ENCODE measurements at regions not wholly inside any gene's neighbourhood (a gene's known extent, or its start where the extent isn't known, plus 50 kb on each side); places are given as distances from the start of the nearest gene placed in this dataset.

- H3K9me3 Mint-ChIP-seq: peaks cover 2% of the 10 kb centered on the region
- POLR2A ChIA-PET: interaction anchor here (0.6 kb wide), 1 partner anchor 1400 kb away, joined by 3 read pairs; no protein-coding TSS in a partner anchor
Observed at GRCh38 chr3:153572165-153572564, 410.1 kb downstream of the RAP2B start.

GRCh38 chr3:153572654-153573053 is 410.6 kb downstream of the RAP2B start:
- Mint-ChIP-seq H3K4me1 (no peaks in the 10 kb centered on the region), H3K27ac (no peak overlapping the region), H3K36me3 (ENCODE audit: low read depth) (no peaks in the 10 kb centered on the region), H3K9me3 (peaks cover 2% of the 10 kb centered on the region), H3K27me3 (no peaks in the 10 kb centered on the region), H3K4me3 (no peak overlapping the region)
- ChIA-PET CTCF (no interaction called here), POLR2A (interaction anchor here (0.6 kb wide), 1 partner anchor 1401 kb away, joined by 3 read pairs; no protein-coding TSS in a partner anchor)
- no peak for DNase-seq

More at GRCh38 chr3:153572165-153572564, 410.1 kb downstream of the RAP2B start:
- DNase-seq: no peak
- Mint-ChIP-seq H3K4me1 (no peaks in the 10 kb centered on the region), H3K27me3 (no peaks in the 10 kb centered on the region), H3K4me3 (no peak overlapping the region), H3K36me3 (ENCODE audit: low read depth) (no peaks in the 10 kb centered on the region), H3K27ac (no peak overlapping the region)
- CTCF ChIA-PET: no interaction called here

GRCh38 chr3:153573481-153573880 is 411.5 kb downstream of the RAP2B start:
- ChIA-PET POLR2A (no interaction called here), CTCF (no interaction called here)
- Mint-ChIP-seq H3K4me3 (no peak overlapping the region), H3K27me3 (no peaks in the 10 kb centered on the region), H3K27ac (no peak overlapping the region), H3K4me1 (no peaks in the 10 kb centered on the region), H3K36me3 (ENCODE audit: low read depth) (no peaks in the 10 kb centered on the region), H3K9me3 (peaks cover 2% of the 10 kb centered on the region)
- DNase-seq: no peak

GRCh38 chr3:153574445-153574844 is 412.4 kb downstream of the RAP2B start:
- no peak overlapping the region for H3K27ac Mint-ChIP-seq
- POLR2A ChIA-PET: no interaction called here
- H3K36me3 Mint-ChIP-seq (ENCODE audit: low read depth): no peaks in the 10 kb centered on the region

GRCh38 chr3:153577059-153577736 is 415.2 kb downstream of the RAP2B start:
- Mint-ChIP-seq H3K27me3 (no peaks in the 10 kb centered on the region), H3K4me1 (no peaks in the 10 kb centered on the region), H3K36me3 (ENCODE audit: low read depth) (no peaks in the 10 kb centered on the region), H3K9me3 (no peaks in the 10 kb centered on the region), H3K27ac (no peak overlapping the region), H3K4me3 (no peak overlapping the region)
- CTCF ChIA-PET: interaction anchor here (0.8 kb wide), 1 partner anchor 16 kb away, joined by 3 read pairs; no protein-coding TSS in a partner anchor
- POLR2A ChIA-PET: interaction anchor here (1.0 kb wide), 1 partner anchor 413 kb away, joined by 3 read pairs; no protein-coding TSS in a partner anchor
- no peak for DNase-seq

More at GRCh38 chr3:153574445-153574844, 412.4 kb downstream of the RAP2B start:
- Mint-ChIP-seq H3K9me3 (no peaks in the 10 kb centered on the region), H3K4me3 (no peak overlapping the region), H3K4me1 (no peaks in the 10 kb centered on the region), H3K27me3 (no peaks in the 10 kb centered on the region)
- CTCF ChIA-PET: no interaction called here
- no peak for DNase-seq

- ChIA-PET POLR2A (no interaction called here), CTCF (interaction anchor here (0.8 kb wide), 1 partner anchor 16 kb away, joined by 3 read pairs; no protein-coding TSS in a partner anchor)
- Mint-ChIP-seq H3K4me3 (no peak overlapping the region), H3K27ac (no peak overlapping the region), H3K4me1 (no peaks in the 10 kb centered on the region), H3K36me3 (ENCODE audit: low read depth) (no peaks in the 10 kb centered on the region), H3K27me3 (no peaks in the 10 kb centered on the region), H3K9me3 (no peaks in the 10 kb centered on the region)
- DNase-seq: no peak
Observed at GRCh38 chr3:153578046-153578445, 416.0 kb downstream of the RAP2B start.

GRCh38 chr3:153590051-153590450 is 428.0 kb downstream of the RAP2B start:
- H3K27me3 Mint-ChIP-seq: peaks cover 1% of the 10 kb centered on the region
- no peak overlapping the region for H3K4me3 Mint-ChIP-seq
- DNase-seq: no peak
- H3K36me3 Mint-ChIP-seq (ENCODE audit: low read depth): no peaks in the 10 kb centered on the region
- CTCF ChIA-PET: no interaction called here
- peaks cover 1% of the 10 kb centered on the region for H3K9me3 Mint-ChIP-seq
- no peaks in the 10 kb centered on the region for H3K4me1 Mint-ChIP-seq
- POLR2A ChIA-PET: no interaction called here
- H3K27ac Mint-ChIP-seq: no peak overlapping the region

GRCh38 chr3:153591561-153592245 is 429.7 kb downstream of the RAP2B start:
- CTCF ChIA-PET: interaction anchor here (0.6 to 0.7 kb wide), 2 partner anchors 57 to 549 kb away, joined by 3 read pairs; no protein-coding TSS in a partner anchor

GRCh38 chr3:153595186-153595815 is 433.3 kb downstream of the RAP2B start:
- no peaks in the 10 kb centered on the region for H3K9me3 Mint-ChIP-seq
- DNase-seq: no peak

More at GRCh38 chr3:153591561-153592245, 429.7 kb downstream of the RAP2B start:
- H3K9me3 Mint-ChIP-seq: no peaks in the 10 kb centered on the region
- DNase-seq: no peak
- peaks cover 1% of the 10 kb centered on the region for H3K27me3 Mint-ChIP-seq
- no peak overlapping the region for H3K27ac Mint-ChIP-seq
- H3K36me3 Mint-ChIP-seq (ENCODE audit: low read depth): no peaks in the 10 kb centered on the region
- POLR2A ChIA-PET: no interaction called here
- peaks cover 5% of the 10 kb centered on the region for H3K4me1 Mint-ChIP-seq
- no peak overlapping the region for H3K4me3 Mint-ChIP-seq

GRCh38 chr3:153596401-153596800 is 434.4 kb downstream of the RAP2B start:
- no peaks in the 10 kb centered on the region for H3K9me3 Mint-ChIP-seq
- DNase-seq: no peak
- no peaks in the 10 kb centered on the region for H3K27me3 Mint-ChIP-seq
- no peaks in the 10 kb centered on the region for H3K36me3 Mint-ChIP-seq (ENCODE audit: low read depth)
- H3K4me3 Mint-ChIP-seq: no peak overlapping the region
- H3K4me1 Mint-ChIP-seq: peaks cover 5% of the 10 kb centered on the region
- CTCF ChIA-PET: interaction anchor here (2.1 kb wide), 1 partner anchor 553 kb away, joined by 6 read pairs; no protein-coding TSS in a partner anchor
- H3K27ac Mint-ChIP-seq: no peak overlapping the region
- POLR2A ChIA-PET: interaction anchor here (1.1 kb wide), 1 partner anchor 28 kb away, joined by 3 read pairs; no protein-coding TSS in a partner anchor

More at GRCh38 chr3:153595186-153595815, 433.3 kb downstream of the RAP2B start:
- Mint-ChIP-seq H3K4me3 (no peak overlapping the region), H3K4me1 (peaks cover 5% of the 10 kb centered on the region), H3K36me3 (ENCODE audit: low read depth) (no peaks in the 10 kb centered on the region), H3K27ac (no peak overlapping the region), H3K27me3 (peaks cover 1% of the 10 kb centered on the region)
- ChIA-PET POLR2A (no interaction called here), CTCF (interaction anchor here (1.2 to 1.7 kb wide), 2 partner anchors 430 to 552 kb away, joined by 4 to 8 read pairs; no protein-coding TSS in a partner anchor)

- Mint-ChIP-seq H3K9me3 (no peaks in the 10 kb centered on the region), H3K36me3 (ENCODE audit: low read depth) (no peaks in the 10 kb centered on the region), H3K27ac (no peak overlapping the region), H3K27me3 (no peaks in the 10 kb centered on the region), H3K4me3 (no peak overlapping the region), H3K4me1 (peaks cover 6% of the 10 kb centered on the region)
- POLR2A ChIA-PET: no interaction called here
- CTCF ChIA-PET: no interaction called here
- DNase-seq: no peak
Observed at GRCh38 chr3:153599685-153600084, 437.7 kb downstream of the RAP2B start.

GRCh38 chr3:153600896-153601295 is 438.9 kb downstream of the RAP2B start:
- ChIA-PET POLR2A (no interaction called here), CTCF (no interaction called here)
- H3K9me3 Mint-ChIP-seq: no peaks in the 10 kb centered on the region
- DNase-seq: no peak
- no peaks in the 10 kb centered on the region for H3K36me3 Mint-ChIP-seq (ENCODE audit: low read depth)
- H3K4me3 Mint-ChIP-seq: no peak overlapping the region
- peaks cover 6% of the 10 kb centered on the region for H3K4me1 Mint-ChIP-seq
- H3K27ac Mint-ChIP-seq: no peak overlapping the region
- H3K27me3 Mint-ChIP-seq: no peaks in the 10 kb centered on the region

- Mint-ChIP-seq H3K36me3 (ENCODE audit: low read depth) (no peaks in the 10 kb centered on the region), H3K27me3 (no peaks in the 10 kb centered on the region), H3K4me3 (no peak overlapping the region), H3K4me1 (peaks cover 2% of the 10 kb centered on the region), H3K9me3 (no peaks in the 10 kb centered on the region), H3K27ac (no peak overlapping the region)
- CTCF ChIA-PET: no interaction called here
- DNase-seq: no peak
- POLR2A ChIA-PET: no interaction called here
Observed at GRCh38 chr3:153601374-153601853, 439.4 kb downstream of the RAP2B start.
